SU-DHL-6 (cell line): ENCODE measurements at regions not wholly inside any gene's neighbourhood (a gene's known extent, or its start where the extent isn't known, plus 50 kb on each side); places are given as distances from the start of the nearest gene placed in this dataset.

Experiments
- EZH2phosphoT487 ChIP-seq: fragments of 200-600 bp; sonication (generic), shearing (Covaris generic); conservative IDR thresholded peaks from 2 replicates; pipeline ENCODE4 v1.6.1; 2018; ENCODE audit warnings: mild to moderate bottlenecking, antibody characterized with exemption, low read length, moderate library complexity, mixed read lengths
- TF ChIP-seq, protein P1 (sequence below): fragments of 200-600 bp; sonication (generic); IDR thresholded peaks from one replicate; pipeline ENCODE4 v1.5.1; 2017; ENCODE audit warnings: antibody characterized with exemption, mild to moderate bottlenecking, low read length, moderate library complexity; ENCODE audit not compliant: insufficient read depth, poor library complexity, severe bottlenecking

DNA sequence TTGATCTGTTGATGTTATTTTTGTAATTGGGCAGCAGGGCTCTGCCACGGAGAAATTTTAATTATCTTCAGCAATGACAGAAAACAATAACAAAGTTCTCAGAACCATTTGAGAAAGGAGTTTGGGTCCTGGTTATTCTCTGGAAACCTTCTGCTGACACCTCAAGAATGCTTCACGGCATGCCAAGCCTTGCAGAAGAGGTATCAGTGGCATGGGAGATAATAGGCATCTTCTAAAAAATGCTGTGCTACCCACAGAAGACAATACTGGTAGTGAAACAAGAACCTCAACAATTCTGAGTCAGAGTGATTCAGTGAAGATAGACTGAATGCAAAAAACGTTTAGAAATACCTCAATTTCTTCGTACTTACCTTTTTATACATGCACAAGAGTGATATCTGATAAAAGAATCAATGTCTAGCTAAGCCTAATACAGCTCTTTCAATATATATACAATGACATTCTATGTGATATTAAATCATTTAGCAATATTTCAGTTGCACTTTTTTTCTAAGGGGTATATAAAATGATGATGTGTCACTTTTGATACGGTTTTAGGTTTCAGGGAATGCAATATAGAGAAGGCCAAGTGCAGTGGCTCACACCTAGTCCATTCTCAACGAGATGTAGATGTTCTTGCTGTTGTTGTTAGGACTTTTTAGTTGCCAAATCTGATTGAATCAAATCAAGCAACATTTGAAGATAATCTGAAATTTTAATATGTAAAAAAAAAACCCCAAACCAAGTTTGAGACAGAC is 110.4 kb upstream of the COL21A1 start:
- TF ChIP-seq, protein P1, sequence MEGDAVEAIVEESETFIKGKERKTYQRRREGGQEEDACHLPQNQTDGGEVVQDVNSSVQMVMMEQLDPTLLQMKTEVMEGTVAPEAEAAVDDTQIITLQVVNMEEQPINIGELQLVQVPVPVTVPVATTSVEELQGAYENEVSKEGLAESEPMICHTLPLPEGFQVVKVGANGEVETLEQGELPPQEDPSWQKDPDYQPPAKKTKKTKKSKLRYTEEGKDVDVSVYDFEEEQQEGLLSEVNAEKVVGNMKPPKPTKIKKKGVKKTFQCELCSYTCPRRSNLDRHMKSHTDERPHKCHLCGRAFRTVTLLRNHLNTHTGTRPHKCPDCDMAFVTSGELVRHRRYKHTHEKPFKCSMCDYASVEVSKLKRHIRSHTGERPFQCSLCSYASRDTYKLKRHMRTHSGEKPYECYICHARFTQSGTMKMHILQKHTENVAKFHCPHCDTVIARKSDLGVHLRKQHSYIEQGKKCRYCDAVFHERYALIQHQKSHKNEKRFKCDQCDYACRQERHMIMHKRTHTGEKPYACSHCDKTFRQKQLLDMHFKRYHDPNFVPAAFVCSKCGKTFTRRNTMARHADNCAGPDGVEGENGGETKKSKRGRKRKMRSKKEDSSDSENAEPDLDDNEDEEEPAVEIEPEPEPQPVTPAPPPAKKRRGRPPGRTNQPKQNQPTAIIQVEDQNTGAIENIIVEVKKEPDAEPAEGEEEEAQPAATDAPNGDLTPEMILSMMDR, result no peak
- no peak for TF ChIP-seq EZH2phosphoT487
